Kidney (tissue), 13 donors: ENCODE measurements at regions not wholly inside any gene's neighbourhood (a gene's known extent, or its start where the extent isn't known, plus 50 kb on each side); places are given as distances from the start of the nearest gene placed in this dataset.

ENCODE experiments used
- DNase-seq, 5 donors: peaks; one replicate each; pipeline ENCODE4 v3.0.0-alpha.2; 2013 to 2020
- FAIRE-seq: peaks from 2 replicates; lab custom pipeline; 2012; peaks lifted over from hg19 to GRCh38; lab: Jason Lieb, UNC
- H3K27ac ChIP-seq, 2 donors: one replicate each; pipeline ENCODE4 v1.7.0; 2013; ENCODE audit warnings: low read depth in 2 of 2, low read length in 2 of 2, inconsistent platforms in 1 of 2
- H3K27me3 ChIP-seq: one replicate; pipeline ENCODE4 v1.7.1; 2013; ENCODE audit warnings: low read length, inconsistent platforms; ENCODE audit not compliant: control insufficient read depth, insufficient read depth
- H3K36me3 ChIP-seq, 3 donors: one replicate each; pipeline versions ENCODE4 v1.7.0 to v1.7.1; 2013; ENCODE audit warnings: low read length in 3 of 3, control low read depth in 1 of 3, inconsistent platforms in 1 of 3; ENCODE audit not compliant: insufficient read depth in 3 of 3, control insufficient read depth in 2 of 3
- H3K4me1 ChIP-seq, 3 donors: one replicate each; pipeline versions ENCODE4 v1.7.0 to v1.7.1; 2013; ENCODE audit warnings: low read length in 3 of 3, inconsistent platforms in 1 of 3, low read depth in 1 of 3; ENCODE audit not compliant: control insufficient read depth in 2 of 3, insufficient read depth in 2 of 3
- H3K4me3 ChIP-seq, 3 donors: one replicate each; pipeline versions ENCODE4 v1.7.0 to v1.8.1; 2013; ENCODE audit warnings: low read length in 3 of 3, control low read depth in 1 of 3, inconsistent platforms in 1 of 3
- H3K9ac ChIP-seq, 3 donors: one replicate each; pipeline versions ENCODE4 v1.7.0 to v1.7.1; 2013; ENCODE audit warnings: low read length in 3 of 3, control low read depth in 1 of 3, inconsistent platforms in 1 of 3
- H3K9me3 ChIP-seq, 3 donors: one replicate each; pipeline versions ENCODE4 v1.7.0 to v1.7.1; 2013; ENCODE audit warnings: low read length in 3 of 3, control low read depth in 1 of 3, inconsistent platforms in 1 of 3; ENCODE audit not compliant: control insufficient read depth in 2 of 3, insufficient read depth in 1 of 3
- intact Hi-C: fragments of 100-400 bp; cut with DNase I; formaldehyde crosslinking; loops from one replicate; pipeline ENCODE4 v1.11.1; 2022
- TF ChIP-seq, protein P1 (sequence below): IDR thresholded peaks from 3 replicates; pipeline ENCODE4 v1.5.1; 2012; ENCODE audit warnings: mild to moderate bottlenecking, moderate library complexity, borderline replicate concordance; ENCODE audit not compliant: insufficient read depth; ENCODE audit errors: extremely low read depth
- donor health status: control.
- donor health status: control.
- donor health status: control.
- donor health status: control.
- donor health status: control.
- donor health status: DM: yes; HTN: yes; CAD: no.
- donor health status: Normal renal cell carcinoma (clear cell type).

DNA sequence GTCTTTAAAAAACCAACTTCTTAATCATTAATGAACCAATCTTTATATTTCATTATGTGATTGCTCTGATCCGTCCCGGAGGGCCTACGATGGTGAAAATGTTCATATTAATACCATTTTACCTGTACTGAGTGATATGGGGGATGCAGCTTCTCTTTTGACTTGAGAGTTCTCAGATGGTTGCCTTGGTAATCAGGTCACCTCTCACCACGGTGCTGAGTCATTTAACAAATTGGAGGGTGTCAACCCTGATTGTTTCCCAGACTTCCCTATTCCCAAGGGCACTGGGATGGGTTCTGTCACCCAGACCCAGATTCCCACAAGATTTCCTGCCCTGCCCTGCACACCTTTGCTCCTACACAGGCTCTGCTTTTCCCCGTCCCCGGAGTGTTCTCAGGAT is 128.5 kb upstream of the TMTC4 start:
- intact Hi-C loops: no loop called here
- Histone ChIP-seq H3K27ac (no peak overlapping the region), H3K4me1 (no peaks in the 10 kb centered on the region), H3K9ac (no peak overlapping the region), H3K9me3 (no peaks in the 10 kb centered on the region), H3K27me3 (no peaks in the 10 kb centered on the region), H3K4me3 (no peak overlapping the region), H3K36me3 (no peaks in the 10 kb centered on the region)
- TF ChIP-seq, protein P1, sequence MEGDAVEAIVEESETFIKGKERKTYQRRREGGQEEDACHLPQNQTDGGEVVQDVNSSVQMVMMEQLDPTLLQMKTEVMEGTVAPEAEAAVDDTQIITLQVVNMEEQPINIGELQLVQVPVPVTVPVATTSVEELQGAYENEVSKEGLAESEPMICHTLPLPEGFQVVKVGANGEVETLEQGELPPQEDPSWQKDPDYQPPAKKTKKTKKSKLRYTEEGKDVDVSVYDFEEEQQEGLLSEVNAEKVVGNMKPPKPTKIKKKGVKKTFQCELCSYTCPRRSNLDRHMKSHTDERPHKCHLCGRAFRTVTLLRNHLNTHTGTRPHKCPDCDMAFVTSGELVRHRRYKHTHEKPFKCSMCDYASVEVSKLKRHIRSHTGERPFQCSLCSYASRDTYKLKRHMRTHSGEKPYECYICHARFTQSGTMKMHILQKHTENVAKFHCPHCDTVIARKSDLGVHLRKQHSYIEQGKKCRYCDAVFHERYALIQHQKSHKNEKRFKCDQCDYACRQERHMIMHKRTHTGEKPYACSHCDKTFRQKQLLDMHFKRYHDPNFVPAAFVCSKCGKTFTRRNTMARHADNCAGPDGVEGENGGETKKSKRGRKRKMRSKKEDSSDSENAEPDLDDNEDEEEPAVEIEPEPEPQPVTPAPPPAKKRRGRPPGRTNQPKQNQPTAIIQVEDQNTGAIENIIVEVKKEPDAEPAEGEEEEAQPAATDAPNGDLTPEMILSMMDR: no peak
- no peak for DNase-seq
- no peak for FAIRE-seq

DNA sequence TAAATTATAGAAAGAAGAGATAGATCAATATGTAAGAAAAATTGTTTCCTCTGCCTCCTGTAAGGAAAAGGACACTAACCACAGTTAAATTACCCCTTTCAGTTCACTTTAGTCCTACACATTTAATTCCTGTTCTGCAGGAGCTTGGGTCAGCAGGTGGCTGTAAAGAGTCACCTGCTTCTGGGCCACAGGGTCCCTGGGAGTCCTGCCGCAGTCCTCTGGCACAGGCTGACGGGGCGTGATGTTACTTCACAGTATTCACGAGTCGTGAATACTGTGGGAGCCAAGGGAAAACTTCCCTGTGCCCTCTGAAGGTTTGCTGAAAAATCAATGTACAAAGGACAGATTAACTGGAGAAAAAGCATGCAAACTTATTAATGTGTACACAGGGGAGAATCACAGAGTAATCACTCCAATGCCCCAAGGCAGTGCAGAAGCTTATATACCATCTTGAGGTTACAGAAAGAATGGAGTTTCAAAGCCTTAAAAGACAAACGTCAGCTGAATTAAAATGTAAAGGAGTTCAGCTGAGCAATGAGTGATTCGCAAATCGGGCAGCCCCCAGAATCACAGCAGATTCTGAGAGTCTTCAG is 125.8 kb upstream of the TMTC4 start:
- Histone ChIP-seq H3K27ac (no peak overlapping the region), H3K4me1 (no peaks in the 10 kb centered on the region), H3K9me3 (no peaks in the 10 kb centered on the region), H3K9ac (no peak overlapping the region), H3K4me3 (no peak overlapping the region), H3K27me3 (no peaks in the 10 kb centered on the region), H3K36me3 (no peaks in the 10 kb centered on the region)
- TF ChIP-seq, protein P1: no peak
- intact Hi-C loops: no loop called here
- DNase-seq: no peak
- no peak for FAIRE-seq

DNA sequence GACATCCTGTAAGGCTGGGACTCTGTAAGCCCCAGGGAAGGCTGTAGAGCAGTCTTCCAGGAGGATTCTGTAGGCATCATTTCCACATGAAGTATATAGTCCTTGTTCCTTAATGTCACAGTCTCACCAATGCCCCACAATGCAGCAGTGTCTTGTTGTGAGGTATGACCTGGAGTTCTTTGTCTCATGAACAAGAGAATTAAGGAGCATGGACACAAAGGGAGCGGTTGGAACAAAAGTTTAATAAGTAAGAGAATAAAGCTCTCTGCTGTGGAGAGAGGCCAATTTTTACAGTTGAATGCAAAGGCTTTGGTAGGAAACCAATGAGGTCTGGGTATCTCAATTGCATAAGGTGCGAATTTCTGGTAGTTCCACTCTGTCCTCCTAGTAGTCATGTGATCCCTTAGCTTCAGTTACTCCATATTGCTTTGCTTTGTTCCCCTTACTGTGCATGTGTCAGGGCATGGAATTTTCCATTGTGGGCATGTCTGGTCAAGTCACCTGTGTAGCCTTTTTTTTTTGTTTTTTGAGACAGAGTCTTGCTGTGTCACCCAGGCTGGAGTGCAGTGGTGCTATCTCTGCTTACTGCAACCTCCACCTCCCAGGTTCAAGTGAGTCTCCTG is 124.3 kb upstream of the TMTC4 start:
- no peak overlapping the region for H3K27ac ChIP-seq
- no peak for DNase-seq
- no peaks in the 10 kb centered on the region for H3K36me3 ChIP-seq
- TF ChIP-seq, protein P1: no peak
- no peak overlapping the region for H3K9ac ChIP-seq
- H3K4me3 ChIP-seq: no peak overlapping the region
- H3K27me3 ChIP-seq: no peaks in the 10 kb centered on the region
- intact Hi-C loops: no loop called here
- no peak for FAIRE-seq
- H3K9me3 ChIP-seq: no peaks in the 10 kb centered on the region
- no peaks in the 10 kb centered on the region for H3K4me1 ChIP-seq
